ENCODE measurements at regions not wholly inside any gene's neighbourhood (a gene's known extent, or its start where the extent isn't known, plus 50 kb on each side); places are given as distances from the start of the nearest gene placed in this dataset.
A peak's percentile ranks its signal among the peaks of the same experiment; 100 is the strongest.

- no peaks in the 10 kb centered on the region for H3K4me1 ChIP-seq (replicated peaks)
- H3K4me3 ChIP-seq = no peak overlapping the region
- no peaks in the 10 kb centered on the region for H3K9me3 ChIP-seq (replicated peaks)
- H3K27me3 ChIP-seq (replicated peaks) = no peaks in the 10 kb centered on the region
- peaks cover 53% of the 10 kb centered on the region for H3K36me3 ChIP-seq
- no peak overlapping the region for H3K27ac ChIP-seq
- DNase-seq (ENCODE audit: low read depth in 1 of 2, low spot score in 2 of 2) = no peak
Observed at GRCh38 chr6:144534180-144534579, 249.0 kb downstream of the UTRN start.

GRCh38 chr6:144535630-144536029 lies 250.5 kb downstream of the UTRN start:
- Histone ChIP-seq H3K27ac (no peak overlapping the region), H3K4me1 (replicated peaks) (no peaks in the 10 kb centered on the region), H3K27me3 (replicated peaks) (no peaks in the 10 kb centered on the region), H3K9me3 (replicated peaks) (no peaks in the 10 kb centered on the region), H3K36me3 (peaks cover 54% of the 10 kb centered on the region), H3K4me3 (no peak overlapping the region)
- no peak for DNase-seq (ENCODE audit: low read depth in 1 of 2, low spot score in 2 of 2)

- H3K36me3 ChIP-seq = peaks cover 54% of the 10 kb centered on the region
- H3K9me3 ChIP-seq (replicated peaks) = no peaks in the 10 kb centered on the region
- H3K27me3 ChIP-seq (replicated peaks) = no peaks in the 10 kb centered on the region
- no peaks in the 10 kb centered on the region for H3K4me1 ChIP-seq (replicated peaks)
- no peak for DNase-seq (ENCODE audit: low read depth in 1 of 2, low spot score in 2 of 2)
- H3K4me3 ChIP-seq = no peak overlapping the region
- no peak overlapping the region for H3K27ac ChIP-seq
Observed at GRCh38 chr6:144536079-144536478, 250.9 kb downstream of the UTRN start.

- Histone ChIP-seq H3K4me3 (no peak overlapping the region), H3K4me1 (replicated peaks) (peaks cover 9% of the 10 kb centered on the region), H3K36me3 (peaks cover 66% of the 10 kb centered on the region), H3K9me3 (replicated peaks) (no peaks in the 10 kb centered on the region), H3K27ac (peak overlapping the region; percentile 21; the same call in 1 of the 2 replicates), H3K27me3 (replicated peaks) (no peaks in the 10 kb centered on the region)
- DNase-seq (ENCODE audit: low read depth in 1 of 2, low spot score in 2 of 2) = peak; percentile 45 to 67
Observed at GRCh38 chr6:144543006-144543871, 258.1 kb downstream of the UTRN start.

- H3K4me1 ChIP-seq (replicated peaks) = peaks cover 9% of the 10 kb centered on the region
- no peaks in the 10 kb centered on the region for H3K9me3 ChIP-seq (replicated peaks)
- no peak overlapping the region for H3K4me3 ChIP-seq
- peaks cover 72% of the 10 kb centered on the region for H3K36me3 ChIP-seq
- H3K27ac ChIP-seq = no peak overlapping the region
- H3K27me3 ChIP-seq (replicated peaks) = no peaks in the 10 kb centered on the region
- DNase-seq (ENCODE audit: low read depth in 1 of 2, low spot score in 2 of 2) = no peak
Observed at GRCh38 chr6:144544266-144544830, 259.2 kb downstream of the UTRN start.

GRCh38 chr6:144546807-144547206 lies 261.7 kb downstream of the UTRN start:
- peaks cover 77% of the 10 kb centered on the region for H3K36me3 ChIP-seq
- no peak overlapping the region for H3K4me3 ChIP-seq
- H3K9me3 ChIP-seq (replicated peaks) = no peaks in the 10 kb centered on the region
- no peak for DNase-seq (ENCODE audit: low read depth in 1 of 2, low spot score in 2 of 2)
- peaks cover 9% of the 10 kb centered on the region for H3K4me1 ChIP-seq (replicated peaks)
- H3K27ac ChIP-seq = no peak overlapping the region
- no peaks in the 10 kb centered on the region for H3K27me3 ChIP-seq (replicated peaks)

- Histone ChIP-seq H3K9me3 (replicated peaks) (no peaks in the 10 kb centered on the region), H3K4me1 (replicated peaks) (peaks cover 9% of the 10 kb centered on the region), H3K27me3 (replicated peaks) (no peaks in the 10 kb centered on the region), H3K27ac (no peak overlapping the region), H3K4me3 (no peak overlapping the region), H3K36me3 (peaks cover 78% of the 10 kb centered on the region)
- DNase-seq (ENCODE audit: low read depth in 1 of 2, low spot score in 2 of 2) = no peak
Observed at GRCh38 chr6:144547409-144547808, 262.3 kb downstream of the UTRN start.

GRCh38 chr6:144548536-144548935 lies 263.4 kb downstream of the UTRN start:
- H3K36me3 ChIP-seq = peaks cover 69% of the 10 kb centered on the region
- H3K4me1 ChIP-seq (replicated peaks) = peaks cover under 1% of the 10 kb centered on the region
- no peaks in the 10 kb centered on the region for H3K9me3 ChIP-seq (replicated peaks)
- H3K27me3 ChIP-seq (replicated peaks) = no peaks in the 10 kb centered on the region
- DNase-seq (ENCODE audit: low read depth in 1 of 2, low spot score in 2 of 2) = no peak
- no peak overlapping the region for H3K27ac ChIP-seq
- H3K4me3 ChIP-seq = no peak overlapping the region

GRCh38 chr6:144549837-144550747 lies 265.0 kb downstream of the UTRN start:
- H3K9me3 ChIP-seq (replicated peaks) = no peaks in the 10 kb centered on the region
- H3K4me1 ChIP-seq (replicated peaks) = no peaks in the 10 kb centered on the region

GRCh38 chr6:144551339-144551738 lies 266.2 kb downstream of the UTRN start:
- DNase-seq (ENCODE audit: low read depth in 1 of 2, low spot score in 2 of 2) = no peak
- peaks cover 71% of the 10 kb centered on the region for H3K36me3 ChIP-seq

More at GRCh38 chr6:144549837-144550747, 265.0 kb downstream of the UTRN start:
- Histone ChIP-seq H3K36me3 (peaks cover 71% of the 10 kb centered on the region), H3K4me3 (no peak overlapping the region), H3K27ac (no peak overlapping the region), H3K27me3 (replicated peaks) (no peaks in the 10 kb centered on the region)
- no peak for DNase-seq (ENCODE audit: low read depth in 1 of 2, low spot score in 2 of 2)

GRCh38 chr6:144555066-144555465 lies 269.9 kb downstream of the UTRN start:
- no peak overlapping the region for H3K4me3 ChIP-seq
- no peak overlapping the region for H3K27ac ChIP-seq
- no peak for DNase-seq (ENCODE audit: low read depth in 1 of 2, low spot score in 2 of 2)
- H3K27me3 ChIP-seq (replicated peaks) = no peaks in the 10 kb centered on the region
- peaks cover 7% of the 10 kb centered on the region for H3K4me1 ChIP-seq (replicated peaks)
- H3K36me3 ChIP-seq = peaks cover 58% of the 10 kb centered on the region
- H3K9me3 ChIP-seq (replicated peaks) = no peaks in the 10 kb centered on the region

More at GRCh38 chr6:144551339-144551738, 266.2 kb downstream of the UTRN start:
- no peaks in the 10 kb centered on the region for H3K4me1 ChIP-seq (replicated peaks)
- H3K27me3 ChIP-seq (replicated peaks) = no peaks in the 10 kb centered on the region
- no peak overlapping the region for H3K27ac ChIP-seq
- no peaks in the 10 kb centered on the region for H3K9me3 ChIP-seq (replicated peaks)
- H3K4me3 ChIP-seq = no peak overlapping the region

GRCh38 chr6:144559865-144560593 lies 274.9 kb downstream of the UTRN start:
- Histone ChIP-seq H3K4me3 (no peak overlapping the region), H3K27ac (peak overlapping the region; percentile 65)
- peak; percentile 56 to 69 for DNase-seq (ENCODE audit: low read depth in 1 of 2, low spot score in 2 of 2)

GRCh38 chr6:144561455-144562043 lies 276.4 kb downstream of the UTRN start:
- no peak for DNase-seq (ENCODE audit: low read depth in 1 of 2, low spot score in 2 of 2)
- H3K36me3 ChIP-seq = peaks cover 33% of the 10 kb centered on the region

More at GRCh38 chr6:144559865-144560593, 274.9 kb downstream of the UTRN start:
- peaks cover 13% of the 10 kb centered on the region for H3K4me1 ChIP-seq (replicated peaks)
- no peaks in the 10 kb centered on the region for H3K9me3 ChIP-seq (replicated peaks)
- no peaks in the 10 kb centered on the region for H3K27me3 ChIP-seq (replicated peaks)
- peaks cover 40% of the 10 kb centered on the region for H3K36me3 ChIP-seq

More at GRCh38 chr6:144561455-144562043, 276.4 kb downstream of the UTRN start:
- Histone ChIP-seq H3K9me3 (replicated peaks) (no peaks in the 10 kb centered on the region), H3K27ac (no peak overlapping the region), H3K4me3 (no peak overlapping the region), H3K4me1 (replicated peaks) (peaks cover 13% of the 10 kb centered on the region), H3K27me3 (replicated peaks) (no peaks in the 10 kb centered on the region)

Data from SJSA1 (cell line).